Retinal pigment epithelial cell (primary cell): ENCODE measurements at regions not wholly inside any gene's neighbourhood (a gene's known extent, or its start where the extent isn't known, plus 50 kb on each side); places are given as distances from the start of the nearest gene placed in this dataset.
A peak's percentile ranks its signal among the peaks of the same experiment; 100 is the strongest.

Source experiments
- DNase-seq: peaks from one replicate; pipeline ENCODE4 v3.0.0-alpha.2; 2010; ENCODE audit warnings: low read depth
- H3K4me3 ChIP-seq: 2 replicates; pipeline ENCODE4 v1.5.1; 2011; ENCODE audit warnings: mild to moderate bottlenecking, low read length, control low read depth, moderate library complexity
- CTCF ChIP-seq: conservative IDR thresholded peaks from 2 replicates; pipeline ENCODE4 v1.5.1; 2011; ENCODE audit warnings: low read depth, low read length, control low read depth, inconsistent platforms

- no peak overlapping the region for H3K4me3 ChIP-seq
- TF ChIP-seq CTCF = no peak
- DNase-seq = no peak
Observed at GRCh38 chr15:20361091-20361490, 180.5 kb downstream of the GOLGA6L6 start.

- no peak for TF ChIP-seq CTCF
- no peak overlapping the region for H3K4me3 ChIP-seq
- DNase-seq = no peak
Observed at GRCh38 chr15:20358779-20359414, 182.7 kb downstream of the GOLGA6L6 start.

- no peak for TF ChIP-seq CTCF
- DNase-seq = no peak
- H3K4me3 ChIP-seq = no peak overlapping the region
Observed at GRCh38 chr15:20358066-20358778, 183.4 kb downstream of the GOLGA6L6 start.

- no peak for DNase-seq
- no peak overlapping the region for H3K4me3 ChIP-seq
- no peak for TF ChIP-seq CTCF
Observed at GRCh38 chr15:20357481-20358065, 184.0 kb downstream of the GOLGA6L6 start.

GRCh38 chr15:20356911-20357480, 184.6 kb downstream of the GOLGA6L6 start:
- TF ChIP-seq CTCF = no peak
- DNase-seq = no peak
- no peak overlapping the region for H3K4me3 ChIP-seq

- H3K4me3 ChIP-seq = no peak overlapping the region
- DNase-seq = no peak
- TF ChIP-seq CTCF = peak; percentile 60
Observed at GRCh38 chr15:20356444-20356910, 185.1 kb downstream of the GOLGA6L6 start.
